Kidney (tissue), 13 donors: ENCODE measurements at regions not wholly inside any gene's neighbourhood (a gene's known extent, or its start where the extent isn't known, plus 50 kb on each side); places are given as distances from the start of the nearest gene placed in this dataset.

Source experiments
- DNase-seq, 5 donors: peaks; one replicate each; pipeline ENCODE4 v3.0.0-alpha.2; 2013 to 2020
- FAIRE-seq: peaks from 2 replicates; lab custom pipeline; 2012; peaks lifted over from hg19 to GRCh38; lab: Jason Lieb, UNC
- H3K27ac ChIP-seq, 2 donors: one replicate each; pipeline ENCODE4 v1.7.0; 2013; ENCODE audit warnings: low read depth in 2 of 2, low read length in 2 of 2, inconsistent platforms in 1 of 2
- H3K27me3 ChIP-seq: one replicate; pipeline ENCODE4 v1.7.1; 2013; ENCODE audit warnings: low read length, inconsistent platforms; ENCODE audit not compliant: control insufficient read depth, insufficient read depth
- H3K36me3 ChIP-seq, 3 donors: one replicate each; pipeline versions ENCODE4 v1.7.0 to v1.7.1; 2013; ENCODE audit warnings: low read length in 3 of 3, control low read depth in 1 of 3, inconsistent platforms in 1 of 3; ENCODE audit not compliant: insufficient read depth in 3 of 3, control insufficient read depth in 2 of 3
- H3K4me1 ChIP-seq, 3 donors: one replicate each; pipeline versions ENCODE4 v1.7.0 to v1.7.1; 2013; ENCODE audit warnings: low read length in 3 of 3, inconsistent platforms in 1 of 3, low read depth in 1 of 3; ENCODE audit not compliant: control insufficient read depth in 2 of 3, insufficient read depth in 2 of 3
- H3K4me3 ChIP-seq, 3 donors: one replicate each; pipeline versions ENCODE4 v1.7.0 to v1.8.1; 2013; ENCODE audit warnings: low read length in 3 of 3, control low read depth in 1 of 3, inconsistent platforms in 1 of 3
- H3K9ac ChIP-seq, 3 donors: one replicate each; pipeline versions ENCODE4 v1.7.0 to v1.7.1; 2013; ENCODE audit warnings: low read length in 3 of 3, control low read depth in 1 of 3, inconsistent platforms in 1 of 3
- H3K9me3 ChIP-seq, 3 donors: one replicate each; pipeline versions ENCODE4 v1.7.0 to v1.7.1; 2013; ENCODE audit warnings: low read length in 3 of 3, control low read depth in 1 of 3, inconsistent platforms in 1 of 3; ENCODE audit not compliant: control insufficient read depth in 2 of 3, insufficient read depth in 1 of 3
- intact Hi-C: fragments of 100-400 bp; cut with DNase I; formaldehyde crosslinking; loops from one replicate; pipeline ENCODE4 v1.11.1; 2022
- TF ChIP-seq, protein P1 (sequence below): IDR thresholded peaks from 3 replicates; pipeline ENCODE4 v1.5.1; 2012; ENCODE audit warnings: mild to moderate bottlenecking, moderate library complexity, borderline replicate concordance; ENCODE audit not compliant: insufficient read depth; ENCODE audit errors: extremely low read depth
- donor health status: control.
- donor health status: control.
- donor health status: control.
- donor health status: control.
- donor health status: control.
- donor health status: DM: yes; HTN: yes; CAD: no.
- donor health status: Normal renal cell carcinoma (clear cell type).

DNA sequence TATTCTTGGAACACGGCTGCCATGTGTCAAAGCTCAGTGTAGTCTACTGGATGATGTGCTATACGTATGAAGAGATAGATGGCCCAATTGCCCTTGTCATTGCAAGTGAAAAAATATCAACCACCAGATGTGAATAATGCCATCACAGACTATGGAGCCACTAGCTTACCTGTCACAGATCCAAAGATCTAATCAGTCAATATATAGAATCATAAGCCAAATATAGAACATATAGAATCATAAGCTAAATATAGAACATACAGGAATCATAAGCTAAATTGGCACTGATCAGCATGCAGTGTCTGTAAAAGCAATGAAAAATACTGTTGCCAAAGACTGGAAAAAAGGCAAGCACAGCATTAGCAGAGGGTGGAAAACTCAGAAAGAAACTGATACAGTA lies 1656.9 kb upstream of the RAG2 start:
- Histone ChIP-seq H3K36me3 (no peaks in the 10 kb centered on the region), H3K9me3 (no peaks in the 10 kb centered on the region), H3K27ac (no peak overlapping the region), H3K27me3 (no peaks in the 10 kb centered on the region), H3K9ac (no peak overlapping the region), H3K4me1 (no peaks in the 10 kb centered on the region), H3K4me3 (no peak overlapping the region)
- intact Hi-C loops, result no loop called here
- FAIRE-seq (no peak), DNase-seq (no peak)
- TF ChIP-seq, protein P1, sequence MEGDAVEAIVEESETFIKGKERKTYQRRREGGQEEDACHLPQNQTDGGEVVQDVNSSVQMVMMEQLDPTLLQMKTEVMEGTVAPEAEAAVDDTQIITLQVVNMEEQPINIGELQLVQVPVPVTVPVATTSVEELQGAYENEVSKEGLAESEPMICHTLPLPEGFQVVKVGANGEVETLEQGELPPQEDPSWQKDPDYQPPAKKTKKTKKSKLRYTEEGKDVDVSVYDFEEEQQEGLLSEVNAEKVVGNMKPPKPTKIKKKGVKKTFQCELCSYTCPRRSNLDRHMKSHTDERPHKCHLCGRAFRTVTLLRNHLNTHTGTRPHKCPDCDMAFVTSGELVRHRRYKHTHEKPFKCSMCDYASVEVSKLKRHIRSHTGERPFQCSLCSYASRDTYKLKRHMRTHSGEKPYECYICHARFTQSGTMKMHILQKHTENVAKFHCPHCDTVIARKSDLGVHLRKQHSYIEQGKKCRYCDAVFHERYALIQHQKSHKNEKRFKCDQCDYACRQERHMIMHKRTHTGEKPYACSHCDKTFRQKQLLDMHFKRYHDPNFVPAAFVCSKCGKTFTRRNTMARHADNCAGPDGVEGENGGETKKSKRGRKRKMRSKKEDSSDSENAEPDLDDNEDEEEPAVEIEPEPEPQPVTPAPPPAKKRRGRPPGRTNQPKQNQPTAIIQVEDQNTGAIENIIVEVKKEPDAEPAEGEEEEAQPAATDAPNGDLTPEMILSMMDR, result no peak

DNA sequence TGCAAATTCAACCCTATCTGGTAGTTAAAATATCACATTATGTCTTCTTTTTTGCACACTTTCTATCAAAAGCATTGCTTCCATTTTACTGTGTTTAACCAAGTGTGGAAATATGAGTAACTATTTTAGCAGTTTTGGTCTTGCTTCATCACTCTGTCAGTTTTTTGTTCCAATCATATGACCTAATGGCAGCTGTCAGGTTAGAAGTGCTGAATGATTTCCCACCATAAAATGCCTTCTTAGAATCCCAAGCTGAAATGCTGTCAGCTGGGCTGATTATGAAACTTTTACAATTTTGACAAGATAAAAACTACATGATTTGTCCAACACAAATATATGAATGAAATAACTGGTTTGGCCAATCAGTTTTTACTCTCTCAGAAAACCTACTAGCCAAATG lies 1654.6 kb upstream of the RAG2 start:
- no peak overlapping the region for H3K9ac ChIP-seq
- H3K36me3 ChIP-seq, result no peaks in the 10 kb centered on the region
- H3K4me1 ChIP-seq, result no peaks in the 10 kb centered on the region
- TF ChIP-seq, protein P1, result no peak
- no peak for DNase-seq
- no peak overlapping the region for H3K27ac ChIP-seq
- H3K9me3 ChIP-seq, result no peaks in the 10 kb centered on the region
- intact Hi-C loops, result no loop called here
- no peaks in the 10 kb centered on the region for H3K27me3 ChIP-seq
- no peak overlapping the region for H3K4me3 ChIP-seq
- FAIRE-seq, result no peak

DNA sequence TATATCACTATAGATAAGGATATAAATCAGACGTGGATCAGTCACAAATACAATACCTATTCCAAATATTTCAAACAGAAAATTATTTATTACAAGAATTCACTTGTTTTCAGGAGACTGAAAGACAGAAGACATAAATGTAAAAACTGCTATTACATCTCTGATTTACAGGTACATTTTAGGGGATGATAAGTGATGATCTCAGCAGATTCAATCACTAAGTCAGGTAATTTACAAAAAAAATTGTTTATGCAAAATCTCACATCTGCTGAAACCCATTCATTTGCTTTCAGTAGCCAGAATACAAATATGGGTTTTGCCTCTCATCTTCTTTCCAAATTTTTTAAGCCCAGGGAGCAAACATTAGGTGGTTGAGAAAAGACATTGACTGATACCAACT lies 1648.4 kb upstream of the RAG2 start:
- Histone ChIP-seq H3K4me1 (no peaks in the 10 kb centered on the region), H3K9me3 (no peaks in the 10 kb centered on the region), H3K36me3 (no peaks in the 10 kb centered on the region), H3K4me3 (no peak overlapping the region), H3K27ac (no peak overlapping the region), H3K27me3 (no peaks in the 10 kb centered on the region), H3K9ac (no peak overlapping the region)
- intact Hi-C loops, result no loop called here
- TF ChIP-seq, protein P1, result no peak
- FAIRE-seq, result no peak
- no peak for DNase-seq

DNA sequence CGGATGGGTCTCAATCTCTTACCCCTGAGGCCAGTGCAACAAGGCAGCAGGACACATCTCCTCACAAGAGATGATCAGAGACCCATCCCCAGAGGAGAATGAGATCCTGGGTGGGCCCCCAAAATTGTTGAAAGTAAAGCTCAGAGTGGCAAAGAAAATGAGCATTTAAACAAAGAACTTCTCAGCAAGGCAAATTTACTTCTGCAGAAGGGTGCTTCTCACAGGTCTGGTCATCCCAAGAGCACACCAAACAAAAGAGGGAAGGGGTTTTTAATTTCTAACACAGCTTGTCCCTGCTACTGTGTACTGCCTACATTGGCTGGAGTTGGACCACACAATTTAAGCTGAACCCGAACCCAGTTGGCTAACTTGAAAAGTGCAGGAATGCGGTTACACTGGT lies 1628.6 kb upstream of the RAG2 start:
- H3K4me1 ChIP-seq, result no peaks in the 10 kb centered on the region
- DNase-seq (no peak), FAIRE-seq (no peak)
- no peak overlapping the region for H3K4me3 ChIP-seq
- no peak overlapping the region for H3K27ac ChIP-seq
- TF ChIP-seq, protein P1, result no peak
- H3K27me3 ChIP-seq, result no peaks in the 10 kb centered on the region
- H3K9me3 ChIP-seq, result peaks cover 0 to 15% (median 0%) of the 10 kb centered on the region in 3 donors
- intact Hi-C loops, result no loop called here
- no peak overlapping the region for H3K9ac ChIP-seq
- H3K36me3 ChIP-seq, result no peaks in the 10 kb centered on the region
